ENCODE measurements at regions not wholly inside any gene's neighbourhood (a gene's known extent, or its start where the extent isn't known, plus 50 kb on each side); places are given as distances from the start of the nearest gene placed in this dataset.

DNA sequence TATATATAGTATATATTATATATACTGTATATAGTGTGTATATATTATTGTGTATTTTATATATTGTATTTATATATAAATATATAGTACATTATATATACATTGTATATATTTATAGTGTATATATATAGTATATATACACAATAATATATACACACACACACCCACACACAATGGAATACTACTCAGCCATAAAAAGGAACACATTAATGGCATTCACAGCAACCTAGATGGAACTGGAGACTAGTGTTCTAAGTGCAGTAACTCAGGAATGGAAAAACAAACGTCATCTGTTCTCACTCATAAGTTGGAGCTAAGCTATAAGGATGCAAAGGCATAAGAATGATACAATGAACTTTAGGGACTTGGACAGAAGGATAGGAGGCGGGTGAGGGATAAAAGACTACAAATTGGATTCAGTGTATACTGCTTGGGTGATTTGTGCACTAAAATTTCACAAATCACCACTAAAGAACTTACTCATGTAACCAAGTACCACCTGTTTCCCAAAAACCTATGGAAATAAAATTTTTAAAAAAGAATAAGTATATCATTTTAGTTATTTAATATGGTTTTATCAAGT lies 201.9 kb upstream of the CDH11 start:
- no peak overlapping the region for H3K4me2 ChIP-seq
- no peaks in the 10 kb centered on the region for H3K9me3 ChIP-seq (ENCODE audit: low read depth)
- DNase-seq (ENCODE audit: low spot score): no peak
- H3K27me3 ChIP-seq: no peaks in the 10 kb centered on the region
- H2AFZ ChIP-seq: no peak overlapping the region
- no peaks in the 10 kb centered on the region for H3K4me1 ChIP-seq (ENCODE audit: insufficient read depth)
- H3K36me3 ChIP-seq (replicated peaks; ENCODE audit: insufficient read depth, low read depth): no peaks in the 10 kb centered on the region
- H3K4me3 ChIP-seq: no peak overlapping the region
- H3K9me2 ChIP-seq (replicated peaks; ENCODE audit: insufficient read depth): no peaks in the 10 kb centered on the region
- no peaks in the 10 kb centered on the region for H4K20me1 ChIP-seq (ENCODE audit: insufficient read depth, poor library complexity, severe bottlenecking)
- H3K27ac ChIP-seq: no peak overlapping the region
- H3K79me2 ChIP-seq: no peaks in the 10 kb centered on the region
- TF ChIP-seq EZH2phosphoT487 (IDR thresholded peaks at IDR 0.05; ENCODE audit: low read depth, severe bottlenecking, unreplicated experiment): no peak
- TF ChIP-seq, protein P1, sequence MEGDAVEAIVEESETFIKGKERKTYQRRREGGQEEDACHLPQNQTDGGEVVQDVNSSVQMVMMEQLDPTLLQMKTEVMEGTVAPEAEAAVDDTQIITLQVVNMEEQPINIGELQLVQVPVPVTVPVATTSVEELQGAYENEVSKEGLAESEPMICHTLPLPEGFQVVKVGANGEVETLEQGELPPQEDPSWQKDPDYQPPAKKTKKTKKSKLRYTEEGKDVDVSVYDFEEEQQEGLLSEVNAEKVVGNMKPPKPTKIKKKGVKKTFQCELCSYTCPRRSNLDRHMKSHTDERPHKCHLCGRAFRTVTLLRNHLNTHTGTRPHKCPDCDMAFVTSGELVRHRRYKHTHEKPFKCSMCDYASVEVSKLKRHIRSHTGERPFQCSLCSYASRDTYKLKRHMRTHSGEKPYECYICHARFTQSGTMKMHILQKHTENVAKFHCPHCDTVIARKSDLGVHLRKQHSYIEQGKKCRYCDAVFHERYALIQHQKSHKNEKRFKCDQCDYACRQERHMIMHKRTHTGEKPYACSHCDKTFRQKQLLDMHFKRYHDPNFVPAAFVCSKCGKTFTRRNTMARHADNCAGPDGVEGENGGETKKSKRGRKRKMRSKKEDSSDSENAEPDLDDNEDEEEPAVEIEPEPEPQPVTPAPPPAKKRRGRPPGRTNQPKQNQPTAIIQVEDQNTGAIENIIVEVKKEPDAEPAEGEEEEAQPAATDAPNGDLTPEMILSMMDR (IDR thresholded peaks at IDR 0.05; ENCODE audit: poor library complexity): no peak
- no peak for TF ChIP-seq EZH2 (IDR thresholded peaks at IDR 0.05; ENCODE audit: borderline replicate concordance)
- WGBS (ENCODE audit: low lambda C conversion rate, missing lambda C conversion rate): 95% methylated on average over 2 of the region's 2 CpGs

DNA sequence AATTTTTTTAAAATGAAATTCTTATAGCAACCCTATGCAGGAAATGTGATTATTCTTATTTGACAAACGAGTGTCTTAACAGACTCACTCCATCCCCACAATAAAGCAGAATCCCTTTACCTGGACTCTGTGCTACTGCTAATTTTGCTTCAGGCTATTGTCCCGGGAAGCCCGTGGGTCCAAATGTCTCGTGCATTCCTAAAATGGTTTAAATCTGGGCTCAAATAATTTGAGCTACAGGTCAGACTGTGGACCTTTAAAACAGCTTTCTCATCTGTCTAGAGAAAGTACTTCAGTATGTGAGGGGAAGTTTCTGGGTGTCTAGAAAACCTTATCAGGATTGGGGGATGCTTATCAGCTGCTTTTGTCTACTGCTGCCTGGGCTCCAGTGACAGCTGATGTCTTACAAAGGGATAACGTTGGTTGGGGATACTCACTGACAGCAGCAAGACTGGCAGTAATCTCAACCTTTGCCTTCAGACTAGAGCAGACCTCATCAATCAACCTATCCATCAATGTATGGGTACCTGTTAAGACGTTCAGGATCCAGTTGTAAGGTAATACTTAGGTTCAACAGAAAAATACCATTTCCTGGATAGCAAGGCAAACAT lies 197.9 kb upstream of the CDH11 start:
- no peaks in the 10 kb centered on the region for H3K9me3 ChIP-seq (ENCODE audit: low read depth)
- 38% methylated on average over 6 of the region's 6 CpGs for WGBS (ENCODE audit: low lambda C conversion rate, missing lambda C conversion rate)
- H3K27me3 ChIP-seq: no peaks in the 10 kb centered on the region
- H3K27ac ChIP-seq: no peak overlapping the region
- TF ChIP-seq, protein P1 (IDR thresholded peaks at IDR 0.05; ENCODE audit: poor library complexity): no peak
- TF ChIP-seq EZH2phosphoT487 (IDR thresholded peaks at IDR 0.05; ENCODE audit: low read depth, severe bottlenecking, unreplicated experiment) (no peak), EZH2 (IDR thresholded peaks at IDR 0.05; ENCODE audit: borderline replicate concordance) (no peak)
- no peak for DNase-seq (ENCODE audit: low spot score)
- no peak overlapping the region for H3K4me2 ChIP-seq
- no peak overlapping the region for H2AFZ ChIP-seq
- H3K9me2 ChIP-seq (replicated peaks; ENCODE audit: insufficient read depth): no peaks in the 10 kb centered on the region
- H3K79me2 ChIP-seq: no peaks in the 10 kb centered on the region
- H4K20me1 ChIP-seq (ENCODE audit: insufficient read depth, poor library complexity, severe bottlenecking): no peaks in the 10 kb centered on the region
- H3K4me1 ChIP-seq (ENCODE audit: insufficient read depth): peaks cover 6% of the 10 kb centered on the region
- H3K36me3 ChIP-seq (replicated peaks; ENCODE audit: insufficient read depth, low read depth): no peaks in the 10 kb centered on the region
- H3K4me3 ChIP-seq: no peak overlapping the region

DNA sequence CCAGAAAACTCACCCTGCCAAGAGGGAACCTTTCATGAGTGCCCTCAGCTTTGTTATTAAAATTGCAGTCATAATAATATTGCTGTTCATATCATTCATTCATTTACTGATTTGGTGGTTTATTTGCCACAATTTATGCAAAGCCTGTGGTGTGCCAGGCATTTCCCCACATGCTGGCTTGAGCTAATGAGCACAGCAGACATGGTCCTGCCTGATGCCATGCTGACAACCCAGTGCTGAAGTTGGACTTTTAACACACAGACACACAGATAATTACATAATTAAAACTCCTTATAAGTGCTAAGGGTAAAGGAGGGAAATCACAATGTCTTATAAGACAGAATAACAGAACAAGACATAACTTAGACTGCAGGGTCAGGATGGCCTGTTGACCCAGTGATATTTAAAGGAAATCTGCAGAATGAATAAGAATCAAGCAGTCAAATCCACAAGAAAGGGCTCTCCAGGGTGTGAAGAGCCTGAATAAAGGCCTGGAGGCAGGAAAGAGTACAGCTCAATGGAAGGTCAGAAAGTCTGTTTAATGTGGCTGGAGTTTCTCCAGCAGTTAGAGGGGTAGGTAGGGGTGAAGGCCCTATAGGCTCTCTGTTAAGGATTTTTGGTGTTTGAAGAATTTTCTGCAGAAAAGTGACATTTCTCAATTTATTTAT lies 196.9 kb upstream of the CDH11 start:
- no peak for TF ChIP-seq EZH2phosphoT487 (IDR thresholded peaks at IDR 0.05; ENCODE audit: low read depth, severe bottlenecking, unreplicated experiment)
- no peak for TF ChIP-seq EZH2 (IDR thresholded peaks at IDR 0.05; ENCODE audit: borderline replicate concordance)
- TF ChIP-seq, protein P1 (IDR thresholded peaks at IDR 0.05; ENCODE audit: poor library complexity): no peak
- Histone ChIP-seq H3K9me2 (replicated peaks; ENCODE audit: insufficient read depth) (no peaks in the 10 kb centered on the region), H3K79me2 (no peaks in the 10 kb centered on the region), H3K27ac (no peak overlapping the region), H2AFZ (no peak overlapping the region), H3K4me1 (ENCODE audit: insufficient read depth) (peaks cover 6% of the 10 kb centered on the region), H3K9me3 (ENCODE audit: low read depth) (no peaks in the 10 kb centered on the region), H3K4me2 (no peak overlapping the region), H4K20me1 (ENCODE audit: insufficient read depth, poor library complexity, severe bottlenecking) (no peaks in the 10 kb centered on the region), H3K36me3 (replicated peaks; ENCODE audit: insufficient read depth, low read depth) (no peaks in the 10 kb centered on the region), H3K4me3 (no peak overlapping the region), H3K27me3 (no peaks in the 10 kb centered on the region)
- DNase-seq (ENCODE audit: low spot score): no peak
